A673 (cell line): ENCODE measurements at regions not wholly inside any gene's neighbourhood (a gene's known extent, or its start where the extent isn't known, plus 50 kb on each side); places are given as distances from the start of the nearest gene placed in this dataset.

Source experiments
- CTCF ChIP-seq: fragments of 300-800, 200-600 bp; sonication (generic); conservative IDR thresholded peaks from 2 replicates; pipeline ENCODE4 v1.5.1; 2017; ENCODE audit warnings: low read depth, mild to moderate bottlenecking, antibody characterized with exemption, low read length, moderate library complexity, mixed read lengths
- EZH2 ChIP-seq: fragments of 200-600 bp; sonication (generic); IDR thresholded peaks from 2 replicates; pipeline ENCODE4 v1.6.1; 2017; ENCODE audit warnings: borderline replicate concordance, low read depth, mild to moderate bottlenecking, mixed read lengths, antibody characterized with exemption, low read length; ENCODE audit not compliant: poor library complexity, severe bottlenecking

- no peak for TF ChIP-seq CTCF
- TF ChIP-seq EZH2, result no peak
Observed at GRCh38 chr15:35602836-35603235, 56.9 kb upstream of the DPH6 start.
